GM23338 (cell line): ENCODE measurements at regions not wholly inside any gene's neighbourhood (a gene's known extent, or its start where the extent isn't known, plus 50 kb on each side); places are given as distances from the start of the nearest gene placed in this dataset.

Experiments used
- EZH2 ChIP-seq: fragments of 200-600 bp; sonication (generic); IDR thresholded peaks from one replicate; pipeline ENCODE4 v1.8.0; 2017; ENCODE audit warnings: antibody characterized with exemption, mild to moderate bottlenecking, low read depth; ENCODE audit not compliant: unreplicated experiment
- EZH2phosphoT487 ChIP-seq: fragments of 200-600 bp; sonication (generic); IDR thresholded peaks from one replicate; pipeline ENCODE4 v1.8.1; 2018; ENCODE audit warnings: antibody characterized with exemption; ENCODE audit not compliant: unreplicated experiment
- JUNB ChIP-seq: IDR thresholded peaks from one replicate; pipeline ENCODE4 v1.6.1; 2016; ENCODE audit warnings: antibody characterized with exemption; ENCODE audit not compliant: unreplicated experiment
- POLR2AphosphoS5 ChIP-seq: IDR thresholded peaks from 2 replicates; pipeline ENCODE4 v1.6.1; 2016; ENCODE audit warnings: antibody characterized with exemption, low read depth
- ZNF114 ChIP-seq: fragments of 250-450 bp; sonication (Bioruptor Pico); IDR thresholded peaks from 2 replicates; pipeline ENCODE4 v1.5.0; 2020; ENCODE audit warnings: mild to moderate bottlenecking, moderate library complexity
- TF ChIP-seq, protein P1 (sequence below), 2 experiments: fragments of 200-600 bp in 1 of 2; sonication (generic) in 1 of 2; conservative IDR thresholded peaks; 2 replicates each; pipeline versions ENCODE4 v1.5.1 to v1.6.1; 2016 to 2017; ENCODE audit warnings: antibody characterized with exemption in 2 of 2, low read depth in 2 of 2, mild to moderate bottlenecking in 2 of 2, moderate library complexity in 1 of 2

DNA sequence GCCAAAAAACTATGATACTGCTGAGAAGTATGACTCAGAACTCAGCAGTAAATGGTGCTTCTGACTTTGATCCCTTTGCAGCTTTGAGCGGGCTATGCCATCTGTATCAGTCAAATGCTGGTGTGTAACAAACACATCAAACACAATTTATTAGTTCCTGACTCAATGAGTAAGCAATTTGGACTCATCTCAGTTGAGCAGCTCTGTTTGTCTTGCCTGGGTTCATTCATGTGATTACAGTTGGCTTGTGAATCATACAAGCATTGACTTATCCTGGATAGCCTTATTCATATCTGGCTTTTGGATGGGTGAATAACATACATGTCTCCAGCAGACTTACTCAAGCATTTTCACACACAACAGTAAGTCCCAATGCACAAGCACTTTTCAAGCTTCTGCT, 858.8 kb downstream of the METTL15 start:
- TF ChIP-seq EZH2 (no peak), ZNF114 (no peak), EZH2phosphoT487 (no peak), POLR2AphosphoS5 (no peak), JUNB (no peak)
- TF ChIP-seq, protein P1, sequence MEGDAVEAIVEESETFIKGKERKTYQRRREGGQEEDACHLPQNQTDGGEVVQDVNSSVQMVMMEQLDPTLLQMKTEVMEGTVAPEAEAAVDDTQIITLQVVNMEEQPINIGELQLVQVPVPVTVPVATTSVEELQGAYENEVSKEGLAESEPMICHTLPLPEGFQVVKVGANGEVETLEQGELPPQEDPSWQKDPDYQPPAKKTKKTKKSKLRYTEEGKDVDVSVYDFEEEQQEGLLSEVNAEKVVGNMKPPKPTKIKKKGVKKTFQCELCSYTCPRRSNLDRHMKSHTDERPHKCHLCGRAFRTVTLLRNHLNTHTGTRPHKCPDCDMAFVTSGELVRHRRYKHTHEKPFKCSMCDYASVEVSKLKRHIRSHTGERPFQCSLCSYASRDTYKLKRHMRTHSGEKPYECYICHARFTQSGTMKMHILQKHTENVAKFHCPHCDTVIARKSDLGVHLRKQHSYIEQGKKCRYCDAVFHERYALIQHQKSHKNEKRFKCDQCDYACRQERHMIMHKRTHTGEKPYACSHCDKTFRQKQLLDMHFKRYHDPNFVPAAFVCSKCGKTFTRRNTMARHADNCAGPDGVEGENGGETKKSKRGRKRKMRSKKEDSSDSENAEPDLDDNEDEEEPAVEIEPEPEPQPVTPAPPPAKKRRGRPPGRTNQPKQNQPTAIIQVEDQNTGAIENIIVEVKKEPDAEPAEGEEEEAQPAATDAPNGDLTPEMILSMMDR (conservative IDR thresholded peaks at IDR 0.05; ENCODE audit: low read depth in 2 of 2): no peak
